ENCODE measurements at regions not wholly inside any gene's neighbourhood (a gene's known extent, or its start where the extent isn't known, plus 50 kb on each side); places are given as distances from the start of the nearest gene placed in this dataset.
"Not testable (repeated sequence)": the region's sequence is repeated elsewhere in the genome, so short reads cannot be mapped to it uniquely, and the experiment has no call there.

DNA sequence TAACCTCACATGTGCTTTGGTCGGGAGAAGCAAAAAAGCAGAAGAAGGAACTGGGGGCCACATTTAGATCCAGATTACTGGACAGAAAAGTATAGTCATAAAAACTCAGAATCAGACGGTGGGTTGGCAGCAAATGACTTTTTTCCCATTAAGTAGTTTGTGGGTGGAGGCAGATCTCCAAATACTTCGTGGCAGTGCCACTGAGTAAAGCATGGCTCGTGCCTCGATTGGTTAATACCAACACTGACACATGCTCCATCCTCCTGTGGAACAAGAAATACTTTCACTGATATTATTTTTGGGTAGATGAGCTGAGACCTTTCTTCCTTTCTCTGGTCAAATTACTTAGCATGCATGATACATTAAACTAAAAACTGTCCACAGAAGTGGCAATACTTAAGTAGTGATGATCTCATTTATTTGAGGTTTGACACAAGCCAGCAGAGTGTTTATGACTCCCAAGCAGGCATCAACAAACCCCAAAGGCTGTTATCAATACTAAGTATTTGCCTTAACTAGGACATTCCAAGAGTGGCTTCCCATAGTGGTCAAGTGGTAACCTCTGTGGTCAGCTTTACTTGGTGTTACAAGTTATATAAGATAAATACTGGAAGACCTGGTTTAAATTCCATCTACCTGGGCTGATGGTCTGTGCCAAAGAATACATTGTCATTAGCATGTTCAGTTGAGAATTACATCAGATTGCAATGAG, 500.0 kb upstream of the RUNX1 start:
- no peak for DNase-seq

DNA sequence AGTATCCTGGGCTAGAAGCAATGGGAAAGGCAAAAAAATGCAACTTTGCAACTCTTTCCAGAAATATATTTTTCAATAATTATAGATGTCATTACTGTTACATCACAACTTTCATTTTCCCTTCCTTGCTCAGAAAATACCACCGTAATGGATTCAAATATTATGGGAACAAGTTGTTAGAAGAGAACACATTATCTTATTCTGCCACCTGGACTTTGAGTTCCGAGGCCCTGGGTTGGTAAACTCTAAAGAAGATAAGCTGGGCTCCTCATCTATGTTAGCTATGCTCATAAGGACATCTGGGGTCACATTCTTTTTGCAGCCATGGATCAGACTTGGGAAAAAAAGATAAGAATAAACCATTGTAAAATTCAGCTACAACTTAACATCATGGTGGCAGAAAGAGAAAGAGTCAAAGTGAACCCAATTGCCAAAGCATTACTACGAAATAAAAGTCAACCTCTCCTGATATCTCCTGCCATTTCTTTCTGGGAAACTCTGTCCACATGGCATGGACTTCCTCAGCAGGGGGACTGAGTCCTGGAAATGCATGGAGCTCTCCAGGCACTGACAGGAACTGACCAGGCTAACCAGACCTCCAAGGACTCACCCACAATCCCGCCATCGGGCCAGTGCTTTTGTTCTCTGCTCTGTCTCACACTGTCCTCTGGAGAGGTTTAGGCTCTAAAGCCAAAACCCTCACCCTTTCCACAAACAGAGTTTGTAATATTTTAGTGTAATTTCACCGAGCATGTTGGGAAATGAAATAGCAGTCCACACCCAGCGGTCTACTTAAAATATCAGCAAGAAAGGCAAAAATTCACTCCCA, 499.1 kb upstream of the RUNX1 start:
- no peak for DNase-seq

DNA sequence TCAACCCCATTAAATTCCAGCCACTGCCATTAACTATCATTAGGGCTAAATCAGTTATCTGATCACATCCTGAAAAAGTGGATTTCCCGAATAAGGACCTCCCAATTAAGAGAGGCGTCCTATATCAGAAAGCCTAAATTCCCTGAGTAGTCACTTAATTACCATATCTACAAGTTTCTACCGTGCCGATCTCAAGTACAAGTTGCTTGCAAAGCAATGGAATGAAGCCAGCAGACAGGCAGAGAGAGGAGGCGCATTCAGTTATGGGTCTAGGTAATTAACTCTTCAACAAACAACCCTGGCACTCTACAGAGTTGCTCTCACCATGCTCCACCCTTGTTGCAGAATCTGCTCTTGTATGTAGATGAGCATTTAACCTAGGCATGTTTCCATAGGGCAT, 494.6 kb upstream of the RUNX1 start:
- DNase-seq: no peak

DNA sequence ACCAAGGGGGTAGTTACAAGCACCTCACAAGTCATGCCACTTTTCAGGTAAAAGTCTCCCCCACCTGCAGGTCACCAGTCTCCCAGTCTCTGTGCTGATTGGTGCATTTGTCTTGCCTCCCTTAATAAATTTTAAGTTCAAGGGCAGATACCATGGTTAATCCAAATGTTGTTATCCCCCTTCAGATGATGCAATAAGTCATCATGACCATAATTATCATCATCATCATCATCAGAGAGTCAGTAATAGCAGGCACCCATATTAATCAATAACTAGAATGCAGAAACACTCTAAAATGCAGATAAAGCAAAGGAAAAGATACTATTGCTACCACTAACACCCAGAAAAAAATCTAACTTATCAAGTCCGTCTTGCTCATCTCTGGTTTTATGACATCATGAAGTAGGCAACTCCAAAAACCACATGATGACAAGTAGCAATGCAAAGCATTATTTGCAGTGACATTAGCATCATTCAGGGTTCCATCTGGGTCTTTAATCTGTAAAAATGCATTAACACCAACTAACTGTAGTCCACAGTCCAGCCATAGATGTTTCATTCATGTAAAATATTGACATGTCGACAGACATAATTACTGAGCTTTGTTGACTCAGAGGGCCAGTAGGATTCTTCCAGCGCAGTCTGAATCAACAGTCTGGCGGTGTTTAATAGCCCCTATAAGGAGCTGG, 492.0 kb upstream of the RUNX1 start:
- no peak for DNase-seq

DNA sequence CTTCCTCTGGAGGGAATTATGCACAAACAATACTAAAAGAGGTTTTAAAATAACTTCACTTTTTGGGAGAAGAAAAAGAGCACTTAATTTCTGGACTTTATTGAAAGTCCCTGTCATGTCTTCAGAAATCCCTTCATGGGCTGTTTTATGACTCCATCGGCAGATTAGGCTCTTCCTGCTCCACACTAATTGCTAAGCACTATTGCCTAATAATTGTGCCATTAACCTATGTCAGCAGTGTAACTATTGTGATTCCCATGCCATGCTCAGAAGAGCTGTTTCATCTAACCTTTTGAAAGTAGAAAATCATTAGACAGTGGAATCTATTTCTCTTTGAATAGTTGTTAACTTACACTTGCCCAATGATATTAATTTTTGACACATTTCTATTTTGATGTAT, 489.3 kb upstream of the RUNX1 start:
- no peak for DNase-seq

DNA sequence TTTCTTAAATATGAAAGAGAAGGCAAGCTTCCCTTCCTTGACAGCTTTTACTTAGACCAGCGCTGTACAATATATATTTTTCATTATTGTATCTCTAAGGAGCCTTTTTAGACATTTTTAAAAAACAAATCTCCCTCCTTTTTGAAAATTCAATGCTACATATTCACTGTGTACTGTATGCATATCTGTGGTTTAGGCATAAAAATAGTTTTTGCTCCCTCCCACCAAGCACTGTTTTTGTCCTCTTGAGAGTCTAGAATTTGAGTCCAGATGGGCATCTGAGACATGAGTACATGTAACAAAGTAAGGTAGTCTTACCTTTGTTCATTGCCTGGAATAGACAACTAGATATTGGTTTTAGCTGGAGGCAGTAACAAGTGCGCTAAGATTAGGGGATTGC, 488.5 kb upstream of the RUNX1 start:
- no peak for DNase-seq

DNA sequence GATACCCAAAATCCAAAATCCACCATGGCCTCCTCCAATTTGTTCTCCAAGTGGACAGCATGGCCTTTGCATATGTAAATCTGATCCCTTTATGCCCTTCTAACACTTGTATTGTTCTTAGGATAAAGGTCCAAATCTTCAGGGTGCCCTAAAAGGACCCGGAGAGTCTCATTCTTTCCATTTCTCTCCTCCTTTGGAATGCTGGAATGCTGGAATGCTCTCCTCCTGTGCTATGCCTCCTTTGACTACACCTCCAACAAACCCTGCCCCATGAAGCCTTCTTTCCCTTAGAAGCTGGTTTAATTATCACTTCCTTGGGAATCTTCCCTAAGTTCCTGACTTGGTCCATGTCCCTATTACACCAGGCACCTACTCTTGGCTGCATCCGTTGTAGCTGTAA, 484.8 kb upstream of the RUNX1 start:
- no peak for DNase-seq

DNA sequence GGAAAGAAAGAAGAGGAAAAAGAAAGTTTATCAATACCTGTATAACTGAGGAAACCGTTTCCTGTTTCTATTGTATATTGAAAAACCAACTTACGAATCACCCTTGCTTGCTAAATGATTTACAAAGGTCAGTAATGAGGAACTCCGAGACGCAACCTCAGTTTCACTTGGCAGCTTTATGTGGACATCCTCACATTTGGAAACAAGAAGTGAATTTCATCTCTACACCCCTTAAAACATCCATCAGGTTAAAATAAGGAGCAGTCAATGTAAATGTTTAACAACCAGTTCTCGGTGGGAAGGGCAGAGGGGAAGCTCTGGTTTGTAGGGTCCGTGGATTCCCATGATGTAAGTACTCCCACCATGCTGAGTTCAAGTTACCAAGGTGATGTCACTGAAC, 481.7 kb upstream of the RUNX1 start:
- no peak for DNase-seq

DNA sequence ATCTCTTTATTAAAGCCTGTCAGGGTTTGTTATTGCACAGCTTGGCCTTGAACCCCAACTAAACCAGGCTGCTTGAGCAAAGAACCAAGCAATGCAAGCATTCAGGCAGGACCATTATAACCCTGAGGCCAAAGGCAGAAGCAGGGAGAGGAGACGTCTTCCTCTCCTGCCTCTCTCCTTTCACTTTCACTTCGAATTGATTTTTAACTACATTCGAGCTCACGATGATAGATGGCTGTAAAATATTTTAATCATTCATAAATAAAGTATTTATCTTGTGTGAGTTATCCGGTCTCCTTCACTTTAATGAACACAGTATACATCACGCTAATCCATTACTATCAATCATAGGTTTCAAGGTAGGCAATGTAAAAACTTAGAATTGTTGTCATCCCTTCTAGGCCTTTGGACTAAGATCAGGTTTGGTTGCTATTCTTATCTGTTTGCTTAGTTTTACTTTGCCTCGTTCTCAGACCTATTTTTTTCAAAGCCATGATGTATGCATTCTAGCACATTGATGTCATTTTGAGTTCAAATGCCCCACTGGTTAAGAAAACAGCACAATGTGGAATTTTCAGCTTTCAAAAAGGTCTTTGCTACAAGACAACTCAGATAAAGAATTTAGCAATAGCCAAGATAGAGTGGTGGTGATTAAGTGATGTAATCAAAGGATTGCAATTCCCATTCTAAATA, 480.2 kb upstream of the RUNX1 start:
- no peak for DNase-seq

DNA sequence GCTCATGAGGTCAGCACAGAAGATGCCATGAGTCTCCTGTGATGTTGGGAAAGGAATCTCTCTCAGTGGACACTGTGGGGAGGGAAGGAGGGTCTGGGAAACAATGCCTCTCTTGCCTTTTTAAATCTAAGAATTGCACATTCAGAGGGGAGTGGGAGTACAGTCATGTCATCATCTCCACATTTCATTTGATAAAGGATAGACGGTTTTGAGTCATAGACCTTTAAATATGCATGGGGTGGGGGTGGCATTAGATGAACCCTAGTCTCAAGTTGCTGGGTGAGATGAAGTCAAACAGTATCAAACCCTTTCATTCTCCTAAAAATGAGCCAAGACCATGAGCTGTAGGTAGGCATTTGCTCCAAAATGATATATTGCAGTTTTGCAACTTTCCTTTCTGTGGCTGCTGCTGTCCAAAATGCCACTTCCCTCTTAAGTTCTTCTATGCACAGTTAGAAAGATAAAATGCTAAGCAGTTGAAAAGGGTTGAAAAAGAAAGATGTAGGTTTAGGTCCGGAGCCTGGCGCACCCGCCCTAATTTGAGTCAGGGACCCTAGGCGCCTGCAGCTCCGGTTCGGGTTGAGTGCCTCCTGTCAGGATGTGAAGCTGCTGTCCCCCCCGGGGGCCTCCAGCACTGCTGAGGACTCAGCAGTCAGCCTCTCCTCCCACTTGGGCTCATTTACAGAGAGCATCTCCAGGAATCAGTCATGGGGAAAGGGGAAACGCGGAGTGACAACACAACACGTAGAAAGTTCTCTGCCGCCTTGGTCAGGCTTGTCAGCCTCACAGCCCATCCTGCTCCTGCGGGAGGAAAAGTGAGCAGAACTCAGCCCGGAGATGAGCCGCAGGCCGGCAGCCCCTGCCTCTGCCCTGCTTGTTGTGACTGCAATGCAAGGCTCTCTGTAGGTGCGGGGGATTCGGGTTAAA, 479.3 kb upstream of the RUNX1 start:
- DNase-seq: peak; percentile 46

DNA sequence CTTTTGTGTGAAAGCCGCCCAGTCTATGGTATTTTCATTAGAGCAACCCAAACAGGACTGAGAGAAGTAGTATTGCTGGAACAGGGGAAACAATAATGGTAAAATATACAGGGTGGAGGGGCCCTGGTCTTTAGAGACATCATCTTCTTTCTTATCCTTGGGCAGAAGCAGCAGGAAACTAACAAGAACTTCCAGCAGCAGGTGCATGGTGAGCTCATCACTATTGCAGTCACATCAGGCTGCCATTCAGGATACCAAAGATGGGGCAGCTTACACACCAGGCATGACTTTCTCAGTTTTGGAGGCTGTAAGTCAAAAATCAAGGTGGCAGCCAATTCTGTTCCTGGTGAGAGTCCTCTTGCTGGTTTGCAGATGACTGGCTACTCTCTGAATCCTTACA, 478.3 kb upstream of the RUNX1 start:
- no peak for DNase-seq

DNA sequence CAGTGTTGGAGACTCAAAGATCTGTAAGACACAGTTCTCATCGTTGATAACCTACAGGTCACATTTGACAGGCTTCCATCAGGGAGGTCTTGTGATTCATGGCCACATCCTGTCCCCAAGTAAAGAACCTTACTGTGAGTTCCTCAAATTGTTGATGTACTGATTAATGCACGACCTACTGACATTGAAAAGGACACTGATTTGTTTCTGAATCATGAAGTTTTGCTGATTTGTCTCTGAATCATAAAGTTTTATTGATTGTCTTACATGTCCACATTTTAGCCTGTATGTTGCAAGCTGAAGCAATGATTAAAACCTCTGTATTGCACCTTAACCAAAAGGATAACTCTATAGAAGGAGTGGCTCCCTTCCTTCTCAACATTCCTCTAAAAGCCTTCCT, 476.3 kb upstream of the RUNX1 start:
- no peak for DNase-seq

DNA sequence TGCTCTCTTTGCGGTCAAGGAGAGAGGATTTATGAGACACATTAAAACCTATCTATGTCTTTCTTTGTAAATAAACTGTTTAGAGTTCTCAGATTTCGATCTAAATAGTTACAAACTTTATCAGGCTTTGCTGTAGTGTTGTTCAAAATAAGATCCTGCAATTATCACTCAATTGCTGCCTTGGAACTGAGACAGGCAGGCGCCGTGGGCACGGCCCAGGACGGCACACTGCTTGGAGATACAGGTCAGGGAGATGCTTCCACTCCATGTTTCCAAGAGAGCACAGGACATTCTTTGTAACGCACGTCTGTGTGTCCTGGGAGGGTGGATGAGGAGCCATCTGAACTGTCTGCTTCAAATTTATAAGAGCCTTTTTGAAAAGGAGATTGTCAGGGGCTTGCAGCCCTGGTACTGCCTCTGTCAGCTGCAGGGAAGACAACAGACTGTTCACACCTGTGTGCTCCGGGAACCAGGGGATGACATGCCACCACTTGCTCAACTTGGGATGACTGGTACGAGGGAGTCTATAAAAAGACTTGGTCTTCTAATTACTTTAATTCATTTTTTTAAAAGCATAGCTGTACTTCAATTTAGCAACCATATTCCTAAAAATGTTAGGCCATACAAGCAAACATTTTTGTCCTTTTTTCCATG, 472.9 kb upstream of the RUNX1 start:
- no peak for DNase-seq

DNA sequence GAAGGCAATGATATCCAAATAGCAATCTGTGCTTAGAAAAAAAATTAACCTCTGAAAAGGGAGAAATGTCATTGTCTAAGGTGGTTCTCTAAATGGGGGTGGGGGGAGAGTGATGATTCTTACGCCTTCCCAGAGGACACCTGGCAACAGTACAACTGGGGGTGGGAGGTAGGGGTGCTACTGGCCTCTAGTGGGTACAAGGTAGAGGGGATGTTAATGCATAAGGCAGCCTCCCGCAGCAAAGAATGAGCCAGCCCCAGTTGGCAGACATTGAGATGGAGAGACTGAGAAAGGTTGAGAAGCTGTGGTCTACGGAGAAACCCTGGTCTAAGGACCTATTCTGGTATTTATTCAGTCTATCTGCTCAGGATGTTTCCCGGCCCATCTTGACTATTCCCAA, 472.2 kb upstream of the RUNX1 start:
- no peak for DNase-seq

DNA sequence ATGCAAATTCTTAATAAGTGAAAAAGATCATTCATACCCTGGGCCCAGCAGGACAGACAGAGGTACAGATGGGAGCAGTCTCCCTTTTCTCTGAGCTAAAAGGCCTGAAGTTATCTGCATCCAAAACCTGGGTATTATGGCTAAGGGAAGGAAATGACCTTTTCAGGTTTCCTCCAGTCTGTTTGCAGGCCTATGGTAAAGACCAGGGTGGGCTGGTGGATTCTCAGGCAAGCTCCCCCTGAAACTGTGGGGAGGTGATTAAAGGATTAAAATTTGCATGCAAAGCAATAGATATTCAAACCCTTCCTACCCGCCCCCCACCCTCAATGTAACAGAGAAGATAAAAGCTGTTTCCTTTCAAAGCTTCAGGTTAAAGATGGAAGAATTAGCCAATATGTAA, 471.8 kb upstream of the RUNX1 start:
- DNase-seq: no peak

DNA sequence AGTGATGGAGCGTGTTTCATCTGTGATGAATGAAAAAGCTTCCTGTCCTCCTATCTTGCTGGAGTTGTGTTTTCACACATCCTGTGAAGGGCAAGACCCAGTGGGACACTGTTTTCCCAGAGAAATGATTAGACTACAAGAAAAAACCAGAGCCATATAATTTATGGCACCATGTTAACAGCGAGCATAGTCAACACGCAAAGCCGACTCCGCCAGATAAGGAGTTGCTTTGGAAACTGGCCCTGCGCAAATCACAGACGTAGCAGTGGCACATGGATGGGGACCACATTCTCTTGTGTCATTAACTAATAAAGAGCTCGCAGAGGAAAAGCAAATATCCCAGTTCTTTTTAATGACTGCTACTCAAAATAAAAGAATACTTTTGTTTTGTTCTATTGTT, 471.2 kb upstream of the RUNX1 start:
- DNase-seq: no peak

DNA sequence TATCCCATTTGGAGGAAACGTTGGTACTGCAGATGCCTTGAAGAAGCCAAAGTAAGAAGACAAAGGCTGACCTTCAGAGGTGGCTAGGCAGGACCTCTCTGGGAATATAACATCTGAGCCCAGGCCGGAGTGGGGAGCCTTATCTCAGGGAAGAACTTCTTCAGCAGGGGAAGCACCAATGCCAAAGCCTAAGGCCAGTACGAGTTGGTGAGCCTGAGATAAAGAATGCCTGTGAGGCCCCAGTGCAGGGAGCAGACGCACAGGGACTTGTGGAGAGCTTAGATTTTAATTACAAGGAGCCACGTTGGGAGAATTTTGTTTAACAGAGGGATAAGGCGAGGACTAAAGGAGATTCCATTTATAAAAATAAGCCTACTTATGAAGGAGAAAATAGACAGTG, 468.8 kb upstream of the RUNX1 start:
- DNase-seq: no peak

DNA sequence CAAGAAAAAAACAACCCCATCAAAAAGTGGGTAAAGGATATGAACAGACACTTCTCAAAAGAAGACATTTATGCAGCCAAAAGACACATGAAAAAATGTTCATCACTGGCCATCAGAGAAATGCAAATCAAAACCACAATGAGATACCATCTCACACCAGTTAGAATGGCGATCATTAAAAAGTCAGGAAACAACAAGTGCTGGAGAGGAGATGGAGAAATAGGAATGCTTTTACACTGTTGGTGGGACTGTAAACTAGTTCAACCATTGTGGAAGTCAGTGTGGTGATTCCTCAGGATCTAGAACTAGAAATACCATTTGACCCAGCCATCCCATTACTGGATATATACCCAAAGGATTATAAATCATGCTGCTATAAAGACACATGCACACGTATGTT, 467.2 kb upstream of the RUNX1 start:
- not testable (repeated sequence) for DNase-seq

DNA sequence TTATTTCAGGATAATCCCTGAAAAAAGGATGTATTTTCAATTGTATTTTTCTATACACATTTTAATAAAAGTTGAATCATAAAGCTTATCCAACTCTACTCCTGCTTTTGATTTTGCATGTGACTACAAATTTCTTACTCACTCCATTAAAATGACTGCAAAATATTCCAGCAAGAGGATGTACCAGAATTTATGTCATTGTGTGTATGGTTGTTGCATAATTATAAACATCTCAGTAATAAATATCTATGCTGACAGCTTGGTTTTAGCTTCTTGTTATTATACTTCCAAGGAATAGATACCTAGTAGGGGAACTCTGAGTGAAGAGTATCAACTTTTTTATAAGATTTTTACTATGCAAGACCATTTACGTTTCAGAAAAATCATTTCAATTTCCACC, 463.2 kb upstream of the RUNX1 start:
- no peak for DNase-seq

DNA sequence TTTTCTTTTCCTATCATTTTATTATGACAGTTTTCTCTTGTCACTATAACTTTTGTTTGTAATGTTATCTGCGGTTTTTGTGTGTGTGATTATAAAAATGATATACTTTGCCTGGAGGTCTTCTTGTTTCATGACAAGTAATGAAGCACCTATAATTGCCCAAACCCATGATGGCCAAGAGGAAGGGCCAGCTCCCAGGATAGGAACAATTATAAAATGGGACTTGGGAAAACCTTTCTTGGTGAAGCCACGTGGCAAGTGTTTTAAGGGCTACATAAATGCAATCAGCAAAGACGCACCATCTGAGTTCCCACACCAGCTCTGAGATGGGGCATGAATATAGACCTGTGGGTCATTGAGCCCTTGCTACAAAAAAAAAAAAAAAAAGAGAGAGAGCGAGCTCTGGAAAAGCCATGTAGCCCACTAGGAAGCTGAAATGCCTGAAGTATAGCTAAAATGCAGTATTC, 462.6 kb upstream of the RUNX1 start:
- no peak for DNase-seq

DNA sequence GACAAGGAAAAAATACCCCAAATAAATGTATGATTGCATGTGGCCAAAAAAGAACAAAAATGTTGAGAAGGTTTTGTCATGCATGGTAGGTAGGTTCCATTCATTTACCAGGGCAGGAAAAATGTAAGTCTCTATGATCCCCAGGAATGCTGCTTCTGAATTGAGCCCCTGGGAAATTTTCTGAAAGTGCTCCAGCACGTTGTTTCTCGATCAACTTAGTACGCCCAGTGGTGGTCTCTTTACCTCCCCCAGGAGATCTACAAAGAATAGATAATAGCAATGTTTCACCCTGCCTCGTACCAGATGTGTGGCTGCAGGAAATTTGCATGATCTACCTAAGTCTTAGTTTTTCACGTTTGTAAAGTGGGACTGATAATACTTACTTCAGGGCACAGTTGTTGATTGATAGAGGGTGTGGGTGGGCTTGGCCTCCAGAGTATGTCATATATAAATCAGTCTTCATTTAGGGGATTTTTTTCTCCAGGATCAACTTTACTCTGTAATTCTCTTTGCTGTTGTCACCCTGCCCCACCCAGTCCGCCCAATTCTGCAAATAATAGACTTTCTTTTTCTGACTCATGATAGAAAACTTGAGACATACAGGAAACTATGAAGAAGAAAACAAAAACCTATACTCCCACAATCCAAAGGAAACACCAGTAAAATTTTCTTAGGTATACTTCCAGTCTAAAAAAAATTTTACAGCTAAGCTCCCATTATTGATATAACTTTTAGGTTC, 462.0 kb upstream of the RUNX1 start:
- no peak for DNase-seq

Data from activated CD4-positive, CD25-positive, alpha-beta regulatory T cell treated with anti-CD3 and anti-CD28 coated beads, Interleukin-2, amount 50 U/mL, for 72 hours (primary cell).